ENCODE measurements at regions not wholly inside any gene's neighbourhood (a gene's known extent, or its start where the extent isn't known, plus 50 kb on each side); places are given as distances from the start of the nearest gene placed in this dataset.

DNA sequence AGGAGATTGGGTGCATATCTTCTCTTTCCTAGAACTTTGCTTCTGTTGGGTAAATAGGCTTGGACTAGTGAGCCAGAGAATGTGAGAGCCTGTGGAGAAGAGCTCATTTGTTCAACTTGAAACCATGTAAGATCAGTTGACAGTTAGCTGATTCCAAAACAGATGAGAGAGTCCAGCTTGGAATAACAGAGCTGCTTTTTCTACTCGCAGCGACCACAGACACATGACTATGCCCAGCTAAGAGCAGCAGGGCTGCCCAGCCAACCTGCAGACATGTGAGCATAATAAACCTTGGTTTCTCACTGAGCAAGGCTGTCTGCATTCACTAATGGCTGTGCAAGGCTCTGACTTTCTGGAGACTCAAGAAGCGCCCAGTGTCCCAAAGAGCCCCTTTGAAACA, 209.2 kb downstream of the C12orf75 start:
- DNase-seq: no peak

DNA sequence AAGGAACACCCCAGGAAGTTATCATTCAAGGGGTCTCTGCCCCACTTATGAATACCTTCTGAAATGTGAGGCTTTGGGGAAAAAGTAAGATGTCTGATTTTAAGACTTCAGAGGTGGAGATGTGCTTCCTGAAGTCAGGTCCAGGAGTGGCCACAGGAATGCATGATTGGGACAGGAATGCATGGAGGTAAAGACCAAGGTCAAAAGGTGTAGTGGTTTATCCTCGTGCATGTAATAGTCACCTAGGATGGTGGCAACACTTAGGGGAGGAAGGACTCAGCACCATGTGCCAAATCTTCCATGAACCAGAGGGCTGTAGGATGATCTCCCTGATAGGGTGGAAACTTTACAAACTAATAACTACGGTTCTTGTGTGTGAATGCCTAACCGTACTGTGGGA, 217.3 kb downstream of the C12orf75 start:
- no peak for DNase-seq

DNA sequence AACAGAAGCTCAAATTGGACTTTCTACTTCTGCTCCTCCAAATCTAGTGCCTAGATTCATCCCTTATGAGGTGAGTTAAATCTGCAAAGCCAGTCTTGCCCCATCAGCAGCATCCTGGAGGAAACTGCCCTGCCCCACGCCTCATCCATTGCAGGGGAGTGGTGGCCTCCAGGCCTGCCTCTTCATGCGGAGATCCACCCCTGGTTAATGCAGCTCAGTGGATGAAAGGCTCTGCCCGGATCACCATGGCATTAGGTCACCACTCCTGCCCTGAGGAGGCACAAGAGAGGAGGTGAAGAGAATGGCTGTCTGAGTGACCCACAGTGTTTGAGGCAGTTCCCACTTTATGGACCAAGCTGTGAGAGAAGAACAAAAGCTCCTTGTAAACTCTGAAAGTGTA, 218.1 kb downstream of the C12orf75 start:
- no peak for DNase-seq

DNA sequence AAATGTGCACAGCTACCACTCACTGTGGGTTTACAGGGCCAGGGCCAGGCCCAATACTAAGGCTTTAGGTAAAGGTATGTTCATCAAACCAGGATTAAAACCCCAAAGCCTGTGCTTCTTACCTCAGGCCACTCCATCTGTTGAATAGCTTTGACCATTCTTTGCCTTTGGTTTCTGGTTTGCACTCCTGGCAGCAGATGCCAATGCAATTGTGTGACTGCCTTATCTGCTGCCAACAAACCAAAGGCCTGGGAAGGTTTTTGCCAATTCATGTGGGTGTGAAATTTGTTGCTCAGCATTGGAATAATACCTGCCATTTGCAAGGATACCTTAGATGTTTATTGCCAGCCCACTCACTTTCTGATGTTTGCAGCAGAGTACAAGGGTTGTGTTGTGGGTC, 221.6 kb downstream of the C12orf75 start:
- DNase-seq: no peak

DNA sequence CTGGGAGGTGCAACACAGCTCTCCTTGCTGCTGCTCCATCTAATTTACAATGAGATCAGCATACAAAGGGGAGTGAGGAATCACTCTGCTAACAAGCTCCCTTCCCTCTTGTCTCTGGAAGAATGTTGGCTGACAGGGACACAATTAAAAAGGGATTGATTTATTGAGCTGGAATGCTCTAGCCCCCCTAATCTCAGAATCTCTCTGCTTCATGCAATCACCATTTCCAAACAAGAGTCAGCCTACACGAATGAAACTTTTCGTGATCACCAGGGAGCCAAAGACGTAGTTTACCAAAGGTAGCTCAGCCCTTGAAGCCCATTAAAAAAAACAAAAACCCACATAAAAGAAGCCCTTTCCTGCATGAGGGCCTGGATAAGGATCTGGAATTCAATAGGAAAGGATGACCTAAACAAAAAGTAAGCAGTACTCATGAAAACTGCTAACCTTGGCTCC, 223.8 kb downstream of the C12orf75 start:
- DNase-seq: no peak

DNA sequence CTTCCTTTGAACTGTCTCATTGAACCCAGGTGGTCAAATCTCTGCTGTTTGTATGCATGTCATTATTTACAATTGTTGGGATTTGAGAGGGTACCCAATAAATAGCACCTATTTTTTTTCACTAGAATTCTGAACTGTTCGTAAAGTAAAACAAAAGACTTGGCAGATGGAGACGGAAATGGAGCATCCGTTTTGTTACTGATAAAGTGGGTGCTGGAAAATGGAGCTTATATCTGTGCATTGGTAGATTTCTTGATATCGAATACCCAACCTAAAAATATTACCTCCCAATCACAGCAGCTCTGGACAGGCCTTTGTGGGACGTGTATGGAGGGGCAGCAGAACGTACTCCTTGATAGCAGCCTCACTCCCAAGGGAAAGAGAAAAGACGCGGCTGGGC, 224.4 kb downstream of the C12orf75 start:
- no peak for DNase-seq

DNA sequence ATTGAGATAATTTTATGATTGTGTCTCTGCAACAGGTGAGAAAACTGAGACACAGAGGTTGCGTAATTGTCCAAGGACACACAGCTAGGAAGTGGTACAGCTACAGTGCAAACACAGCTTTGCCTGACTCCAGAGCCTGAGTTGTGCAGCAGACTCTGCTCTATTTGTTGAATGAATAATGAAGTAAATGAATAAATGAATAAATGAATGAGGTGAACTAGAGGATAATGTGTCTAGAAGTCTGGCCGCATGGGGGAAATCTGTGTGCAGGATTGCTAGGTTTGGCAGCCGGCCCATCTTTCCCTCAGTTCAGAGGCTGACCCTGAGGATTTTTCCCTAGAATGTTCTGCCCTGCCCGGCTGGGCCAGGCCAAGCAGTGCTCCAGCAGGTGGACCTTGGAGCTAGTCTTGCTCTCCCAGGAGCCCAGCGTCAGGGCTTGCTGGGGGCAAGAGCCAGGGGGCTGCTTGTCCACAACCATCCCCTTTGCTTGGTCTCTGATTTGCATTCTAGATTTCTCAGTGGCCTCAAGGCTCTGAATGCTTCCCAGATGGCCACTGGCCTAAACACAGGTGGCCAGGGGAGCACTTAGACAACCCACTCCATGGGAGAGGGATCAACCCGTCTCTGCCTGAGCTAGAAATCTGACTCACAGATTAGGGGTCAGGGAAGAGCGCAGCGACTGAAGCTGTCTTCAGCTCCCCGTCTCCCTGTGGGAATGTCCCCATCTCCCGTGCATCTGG, 225.2 kb downstream of the C12orf75 start:
- peak; percentile 52 for DNase-seq

DNA sequence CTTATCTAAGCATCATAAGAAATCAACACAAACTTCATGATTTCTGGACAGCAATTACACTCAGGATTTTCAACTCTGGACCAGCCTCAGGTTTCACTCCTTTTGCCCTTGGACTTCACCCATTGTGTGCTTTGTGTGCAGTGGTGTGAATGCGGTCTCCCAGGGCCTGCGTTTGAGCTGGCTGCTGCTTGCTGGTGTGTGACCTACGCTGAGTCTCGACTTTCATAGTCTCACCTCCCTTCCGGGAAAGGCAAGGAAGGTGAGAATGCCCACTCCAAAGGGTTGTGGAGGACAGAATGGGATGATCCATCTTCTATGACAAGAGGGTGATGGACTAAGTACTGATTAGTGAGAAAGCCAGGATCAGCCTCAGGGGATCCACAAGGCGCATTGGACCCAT, 228.8 kb downstream of the C12orf75 start:
- DNase-seq: no peak

DNA sequence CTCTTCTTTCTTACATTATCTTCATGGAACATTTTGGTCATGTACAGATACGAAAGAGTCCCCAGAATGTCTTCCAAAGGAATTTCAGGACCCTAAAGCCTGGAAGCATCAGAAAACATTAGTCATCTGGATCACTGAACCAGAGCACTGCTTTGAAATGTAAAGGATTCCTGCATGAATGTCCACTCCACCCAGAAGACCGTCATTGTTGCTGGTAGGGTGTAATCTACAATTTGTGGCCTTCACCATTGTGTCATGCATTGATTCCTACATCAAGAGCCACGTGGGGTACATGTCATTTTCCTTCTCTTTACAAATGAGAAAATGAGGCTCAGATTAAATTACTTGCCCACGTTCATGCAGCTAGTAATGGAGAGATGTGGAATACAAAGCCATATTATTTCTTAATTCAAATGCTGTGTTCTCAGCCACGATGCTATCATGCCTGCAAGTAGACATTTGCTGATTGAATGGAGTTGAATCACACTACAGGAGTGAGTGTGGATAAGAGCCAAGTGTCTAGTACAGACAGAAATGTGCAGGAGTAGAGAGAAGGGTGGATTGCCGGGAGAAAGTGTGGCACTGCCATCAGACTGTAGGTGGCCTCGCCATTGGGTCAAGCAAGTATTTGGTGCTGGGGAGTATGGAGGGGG, 231.2 kb downstream of the C12orf75 start:
- peak; percentile 89 for DNase-seq

DNA sequence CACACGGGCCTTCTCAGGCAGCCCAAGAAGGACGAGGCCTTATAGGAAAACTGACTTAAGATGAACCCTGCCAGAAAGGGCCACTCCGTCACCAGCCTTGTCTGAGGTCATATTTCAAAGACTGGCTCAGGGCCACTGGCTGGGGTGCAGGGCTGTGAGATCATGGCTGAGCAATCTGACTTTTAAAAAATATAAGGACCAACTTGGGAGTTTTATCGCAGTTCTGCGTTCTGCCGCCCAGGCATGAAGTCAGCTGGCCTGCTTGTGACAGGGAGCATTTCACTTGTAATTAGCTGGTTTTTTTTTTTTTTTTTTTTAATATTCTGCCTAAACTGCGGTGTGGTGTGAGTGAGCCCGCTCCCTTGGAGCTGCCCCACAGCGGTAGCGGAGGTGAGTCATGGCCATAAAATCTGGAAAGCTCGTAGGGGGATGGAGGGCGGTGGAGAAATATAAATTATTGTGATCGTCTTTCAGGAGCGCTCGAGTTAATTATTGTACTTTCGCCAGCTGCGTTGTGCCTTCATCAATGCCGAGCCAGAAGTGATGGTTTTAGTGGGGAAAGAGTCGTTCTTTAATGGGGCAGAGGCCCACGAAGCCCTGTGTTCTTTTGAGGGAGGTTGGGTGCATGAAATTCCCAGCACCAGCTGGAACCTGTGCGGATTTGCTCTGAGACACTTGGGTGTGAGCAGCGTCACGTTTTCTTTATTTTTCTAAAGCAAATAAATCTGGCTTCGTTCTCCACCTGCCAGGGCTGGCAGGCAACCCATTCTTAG, 231.9 kb downstream of the C12orf75 start:
- DNase-seq: peak; percentile 95

DNA sequence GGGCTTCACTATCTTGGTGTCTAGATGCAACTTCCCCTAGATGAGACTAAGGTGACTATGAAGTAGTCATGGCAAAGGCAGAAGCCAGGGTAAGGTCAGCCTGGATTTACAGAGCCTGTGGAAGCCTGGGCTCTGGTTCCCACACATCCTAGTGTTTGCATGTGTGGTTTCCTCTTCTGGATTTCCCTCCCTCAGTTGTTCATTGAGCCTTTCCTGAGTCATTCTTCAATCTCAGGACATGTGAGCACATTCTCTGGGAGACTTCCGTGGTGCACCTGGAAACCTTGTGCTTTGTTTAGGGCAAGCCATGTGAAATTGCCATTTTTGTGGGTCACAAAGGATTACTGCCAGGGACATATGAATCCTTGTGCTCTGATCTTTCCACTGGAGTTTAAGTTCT, 236.6 kb downstream of the C12orf75 start:
- DNase-seq: no peak

DNA sequence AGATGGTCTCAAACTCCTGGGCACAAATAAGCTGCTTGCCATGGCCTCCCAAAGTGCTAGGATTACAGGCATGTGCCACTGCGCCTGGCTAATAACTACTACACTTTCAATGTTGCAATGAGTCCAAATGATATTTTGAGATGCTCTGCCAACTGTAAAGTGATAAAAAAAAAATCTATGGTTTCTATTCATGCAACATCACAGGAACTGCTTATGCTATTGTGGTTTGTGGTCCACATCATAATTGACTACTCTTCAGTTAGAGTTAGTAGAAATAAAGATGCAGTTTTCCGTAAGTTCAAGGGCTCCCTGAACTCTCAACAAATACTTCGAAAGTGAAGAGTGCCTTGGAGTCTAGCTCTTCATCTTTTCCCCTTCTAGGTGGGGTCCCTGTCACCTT, 239.4 kb downstream of the C12orf75 start:
- DNase-seq: peak; percentile 29

DNA sequence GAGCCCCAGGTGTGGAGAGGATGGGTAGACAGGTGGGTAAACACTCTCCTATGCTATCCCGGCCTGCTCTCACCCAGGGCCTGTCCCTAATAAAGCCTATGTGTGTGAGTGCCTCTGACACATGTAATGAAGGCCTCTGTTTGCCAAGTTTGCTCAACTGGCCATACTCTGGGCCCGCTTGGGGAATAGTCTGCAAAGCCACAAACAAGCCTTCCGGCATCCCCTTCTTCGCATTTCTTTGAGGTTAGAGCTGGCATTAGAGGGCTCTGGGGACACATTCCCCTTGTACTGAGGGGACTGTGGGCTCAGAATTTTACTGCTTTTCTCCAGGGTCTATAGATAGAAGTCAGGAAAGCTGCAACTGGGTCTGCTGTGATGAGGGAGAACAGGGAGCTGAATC, 240.5 kb downstream of the C12orf75 start:
- DNase-seq: no peak

DNA sequence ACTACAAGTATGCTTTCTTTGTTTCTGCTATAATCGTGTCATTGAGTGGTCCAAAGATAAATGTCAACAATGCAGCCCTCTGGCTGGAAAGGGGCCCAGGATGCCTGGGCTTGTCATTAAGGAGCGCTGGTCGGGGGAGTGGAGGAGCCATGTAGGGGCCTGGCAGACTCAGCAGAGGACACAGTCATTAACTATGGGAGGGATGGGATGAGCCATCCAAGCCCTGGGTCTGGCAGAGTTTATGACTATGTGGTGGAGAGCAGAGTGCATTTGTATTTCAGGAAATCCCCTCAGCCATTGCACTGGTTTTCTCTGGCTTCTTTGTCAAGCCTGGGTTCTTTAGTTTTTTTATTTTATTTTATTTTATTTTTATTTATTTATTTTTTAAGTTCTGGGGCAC, 243.1 kb downstream of the C12orf75 start:
- DNase-seq: no peak

DNA sequence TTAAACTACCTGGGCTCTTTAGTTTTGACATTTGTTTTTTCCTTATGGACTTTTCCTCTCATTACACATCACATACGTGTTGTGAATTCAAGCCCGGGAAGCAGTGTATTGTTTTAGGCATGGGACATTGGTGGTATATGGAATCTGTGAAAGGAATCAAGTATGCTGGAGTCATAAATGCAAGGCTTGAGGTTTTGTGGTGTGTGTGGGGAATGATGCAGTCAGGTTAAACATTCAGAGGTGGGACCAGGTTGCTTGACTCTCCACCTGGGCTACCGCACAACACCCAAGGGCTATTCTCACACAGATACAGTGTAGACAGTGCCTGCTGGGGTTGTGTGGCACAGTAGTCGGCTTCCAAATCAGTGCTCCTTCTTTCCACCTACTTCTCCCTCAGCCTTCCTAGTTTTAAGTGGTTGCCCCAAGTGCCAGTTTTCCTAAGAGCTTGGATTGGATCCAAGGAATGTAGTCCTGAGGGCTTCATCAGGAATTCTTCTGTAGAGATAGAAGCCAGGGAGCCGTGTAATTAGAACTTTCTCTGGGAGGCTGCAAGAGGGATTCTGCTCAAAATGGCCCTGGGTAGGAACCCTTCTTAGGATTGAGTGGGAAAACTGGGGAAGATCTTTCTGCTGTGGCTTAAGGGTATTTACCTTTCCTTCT, 243.7 kb downstream of the C12orf75 start:
- no peak for DNase-seq

DNA sequence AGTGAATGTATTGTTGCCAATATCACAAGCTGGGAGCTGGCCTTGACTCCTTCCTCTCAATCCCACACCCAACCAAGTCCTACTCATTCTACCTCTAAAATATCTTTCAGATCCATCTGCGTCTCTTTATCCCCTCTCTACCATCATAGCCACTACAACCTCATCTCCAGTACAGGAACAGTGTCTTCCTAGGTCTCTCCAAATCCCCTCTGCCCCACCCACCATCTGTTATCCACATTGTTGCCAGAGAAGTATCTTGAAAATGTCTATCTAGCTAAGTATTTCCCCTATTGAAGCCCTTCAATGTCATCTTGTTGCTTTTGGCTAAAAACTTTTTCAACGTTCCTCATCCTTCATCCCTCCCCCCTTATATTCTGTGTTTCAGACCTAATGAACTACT, 244.7 kb downstream of the C12orf75 start:
- DNase-seq: no peak

DNA sequence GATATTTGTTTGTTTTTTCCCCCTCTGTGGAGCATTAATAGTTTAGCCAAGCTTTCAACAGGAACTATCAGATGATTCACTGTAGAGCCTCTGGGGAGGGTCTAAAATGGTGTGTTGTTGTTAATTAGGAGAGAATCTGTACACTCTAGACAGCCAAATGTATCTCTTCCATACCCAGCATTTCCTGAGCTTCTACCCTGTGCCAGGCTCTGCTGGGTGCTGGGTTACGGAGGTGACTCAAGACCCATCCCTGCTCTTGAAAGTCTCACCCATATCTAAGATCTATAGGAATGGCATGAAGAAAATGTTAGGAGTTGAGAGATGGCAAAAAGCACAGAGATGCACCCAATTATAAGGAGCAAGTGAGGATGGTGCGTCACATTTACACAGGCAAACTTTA, 245.8 kb downstream of the C12orf75 start:
- no peak for DNase-seq

DNA sequence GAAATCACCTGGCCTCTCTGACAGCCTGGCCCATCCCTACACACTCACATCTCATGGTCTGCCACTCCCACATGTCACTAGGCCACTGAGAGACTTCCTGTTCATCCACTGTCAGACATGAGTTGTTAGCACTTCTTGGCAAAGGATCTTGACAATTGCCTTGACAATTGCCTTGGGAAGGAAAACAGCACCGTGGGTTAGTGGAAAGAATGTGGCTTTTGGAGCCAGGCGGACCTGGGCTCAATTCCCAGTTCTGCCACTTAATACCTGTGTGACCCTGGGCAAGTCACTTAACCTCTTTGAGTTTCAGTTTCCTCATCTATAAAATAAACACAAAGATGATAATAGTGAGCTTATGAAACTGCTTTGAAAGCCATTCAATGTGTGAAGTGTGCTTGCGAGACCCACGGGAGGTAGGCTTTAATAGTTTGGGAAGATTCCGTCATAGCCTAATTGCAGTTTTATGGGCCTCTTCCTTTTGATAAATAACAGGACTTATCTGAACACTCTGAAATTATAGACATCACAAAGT, 250.4 kb downstream of the C12orf75 start:
- no peak for DNase-seq

DNA sequence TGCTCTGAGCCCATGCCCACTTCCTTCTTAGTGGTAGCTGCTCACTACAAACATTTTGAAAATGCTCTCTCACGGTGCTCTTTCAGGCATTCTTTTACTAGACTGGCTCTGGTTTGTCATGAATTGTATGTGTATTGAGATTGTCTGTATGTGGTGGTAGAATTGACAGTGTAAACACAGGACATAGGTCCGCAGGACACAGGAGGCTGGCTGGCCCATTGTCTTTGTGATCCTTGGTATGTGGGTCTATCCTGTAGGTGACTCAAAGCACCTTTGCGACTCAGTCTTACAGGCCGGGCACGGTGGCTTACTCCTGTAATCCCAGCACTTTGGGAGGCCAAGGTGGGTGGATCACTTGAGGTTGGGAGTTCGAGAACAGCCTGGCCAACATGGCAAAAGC, 250.9 kb downstream of the C12orf75 start:
- DNase-seq: no peak

DNA sequence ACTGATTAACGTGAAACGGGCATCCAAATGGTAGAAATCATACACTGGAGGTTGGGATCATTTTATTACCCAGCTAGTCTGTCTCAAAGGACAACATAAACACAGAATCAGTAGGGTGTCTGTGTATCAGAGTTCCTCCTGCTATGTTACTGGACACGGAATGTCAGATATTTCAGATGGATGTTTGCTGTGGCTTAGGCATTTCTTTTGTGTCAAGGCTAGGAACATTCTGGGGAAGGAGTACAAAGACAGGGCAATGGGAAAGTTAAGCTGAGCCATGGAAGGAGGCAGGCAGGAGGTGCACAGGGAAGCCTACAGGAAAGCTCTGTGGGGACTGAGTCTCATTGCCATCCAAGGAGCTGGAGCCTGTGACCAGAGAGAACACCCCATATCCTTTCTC, 254.6 kb downstream of the C12orf75 start:
- no peak for DNase-seq

DNA sequence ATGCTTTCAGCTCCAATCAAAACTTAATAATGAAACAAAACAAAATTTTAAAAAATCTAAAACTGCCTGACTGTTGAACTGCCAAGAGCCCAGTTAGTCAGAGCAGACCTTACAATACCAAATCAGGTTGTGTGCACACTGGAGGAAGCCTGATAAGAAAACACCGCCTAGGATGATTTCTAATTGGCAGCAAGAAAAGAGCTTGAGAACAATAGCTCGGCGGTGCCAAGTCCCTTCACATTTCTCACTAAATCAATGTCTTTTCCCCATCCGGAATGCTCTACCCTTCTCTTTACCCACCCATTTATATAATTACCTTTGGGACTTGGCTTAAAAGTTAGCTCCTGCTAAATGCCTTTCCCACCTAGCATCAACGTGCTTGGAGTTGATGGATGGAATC, 256.7 kb downstream of the C12orf75 start:
- DNase-seq: no peak

DNA sequence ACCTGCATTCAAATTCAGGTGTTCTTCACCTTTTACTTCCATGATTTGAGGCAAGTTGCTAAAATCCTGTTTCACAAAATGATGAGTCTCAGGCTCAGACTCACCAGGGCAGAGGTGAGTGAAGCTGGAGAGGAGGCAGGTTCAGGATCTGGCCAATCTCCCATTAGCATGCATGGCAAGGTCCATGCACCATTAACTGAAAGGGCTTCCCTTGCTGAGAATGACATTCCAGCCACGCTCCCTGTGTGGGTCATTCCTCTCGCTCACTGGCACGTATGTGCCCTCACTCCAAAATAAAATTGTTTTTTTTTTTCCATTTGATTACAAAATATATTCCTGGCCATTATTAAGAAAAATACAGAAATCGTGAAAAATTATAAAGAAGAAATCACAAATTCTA, 257.6 kb downstream of the C12orf75 start:
- no peak for DNase-seq

DNA sequence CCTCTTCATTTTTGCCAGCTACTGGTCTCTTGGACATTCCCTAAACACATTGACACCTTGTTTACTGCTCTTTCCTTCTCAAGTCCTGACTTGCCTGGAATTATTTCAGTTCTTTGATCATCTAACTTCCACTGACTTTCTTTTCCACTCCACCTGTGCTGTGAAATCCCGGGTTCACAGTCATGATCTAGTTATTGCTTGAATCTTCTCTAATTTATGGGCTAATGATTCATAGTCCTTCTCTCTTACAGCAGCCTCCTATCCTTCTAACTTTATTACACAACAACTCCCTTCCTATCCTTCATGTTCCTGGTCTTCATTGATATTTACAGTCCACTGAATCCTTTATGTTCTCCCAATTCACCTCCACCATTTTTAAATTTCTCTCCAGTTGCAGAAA, 260.1 kb downstream of the C12orf75 start:
- no peak for DNase-seq
